ENCODE measurements at regions not wholly inside any gene's neighbourhood (a gene's known extent, or its start where the extent isn't known, plus 50 kb on each side); places are given as distances from the start of the nearest gene placed in this dataset.
A peak's percentile ranks its signal among the peaks of the same experiment; 100 is the strongest.

DNA sequence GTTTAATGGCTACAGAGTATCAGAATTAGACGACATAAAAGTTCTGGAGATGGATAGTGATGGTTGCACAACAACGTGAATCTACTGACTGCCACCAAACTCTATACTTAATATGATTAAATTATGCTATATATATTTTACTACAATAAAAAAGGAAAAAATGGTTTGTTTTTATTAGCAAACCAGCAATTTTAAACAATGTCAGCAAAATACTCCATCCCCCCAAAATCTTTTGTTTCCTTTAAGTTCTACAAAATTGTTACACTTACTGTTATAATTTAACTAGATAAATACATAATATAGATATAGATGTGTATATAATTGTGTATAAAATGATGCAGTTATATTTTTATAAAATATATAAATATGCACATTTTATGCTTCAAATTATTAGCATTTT is 710.8 kb upstream of the UBE2E2 start:
- Histone ChIP-seq H3K36me3 (ENCODE audit: control insufficient read depth, insufficient read depth, low read length) (no peaks in the 10 kb centered on the region), H3K79me2 (ENCODE audit: control insufficient read depth, insufficient read depth, low read length) (no peaks in the 10 kb centered on the region), H3K9ac (ENCODE audit: insufficient read depth in 1 of 2, low read depth in 2 of 2, low read length in 2 of 2) (no peak overlapping the region), H3K9me3 (replicated peaks; ENCODE audit: control insufficient read depth, insufficient read depth, low read depth, low read length) (0 out of 2 replicates have a peak, but pooled peaks cover 3% of the 10 kb centered on the region), H2AFZ (ENCODE audit: low read depth, low read length) (no peak overlapping the region), H3K9me1 (ENCODE audit: control insufficient read depth, insufficient read depth, low read length) (no peaks in the 10 kb centered on the region), H3K4me1 (replicated peaks in 1 of 2; ENCODE audit: control insufficient read depth in 2 of 2, insufficient read depth in 2 of 2, low read length in 2 of 2) (no peaks in the 10 kb centered on the region), H3K27ac (ENCODE audit: extremely low read depth, low read depth, low read length) (no peak overlapping the region), H4K20me1 (replicated peaks; ENCODE audit: control insufficient read depth, insufficient read depth, low read length) (no peaks in the 10 kb centered on the region), H3K27me3 (ENCODE audit: control insufficient read depth in 2 of 2, insufficient read depth in 2 of 2, low read length in 2 of 2) (no peaks in the 10 kb centered on the region), H3K4me2 (ENCODE audit: insufficient read depth, low read length) (no peak overlapping the region), H3K4me3 (no peak overlapping the region)
- no peak for TF ChIP-seq ELK1 (CRISPR knock-in tag; IDR thresholded peaks at IDR 0.05)
- TF ChIP-seq POLR3A (IDR thresholded peaks at IDR 0.05; ENCODE audit: borderline replicate concordance, extremely low read depth, insufficient read depth, insufficient read length), result no peak
- no peak for TF ChIP-seq ILF3 (IDR thresholded peaks at IDR 0.05; ENCODE audit: borderline replicate concordance)
- 0 out of 2 replicates have a peak, but pooled peaks have one; percentile 24 for TF ChIP-seq C11orf30 (IDR thresholded peaks at IDR 0.05; ENCODE audit: low read depth)
- no peak for TF ChIP-seq KDM2B (CRISPR knock-in tag; IDR thresholded peaks at IDR 0.05)
- peak; percentile 34; the same call in 1 of the 2 replicates for TF ChIP-seq MAFF (IDR thresholded peaks at IDR 0.05; ENCODE audit: low read length)
- TF ChIP-seq ZNF551 (CRISPR knock-in tag; IDR thresholded peaks at IDR 0.05), result no peak
- peak; percentile 51; the same call in 1 of the 2 replicates for TF ChIP-seq ZNF316 (IDR thresholded peaks at IDR 0.05)
- no peak for TF ChIP-seq ZBTB12 (CRISPR knock-in tag; IDR thresholded peaks at IDR 0.05)
- no peak for TF ChIP-seq PHF20 (IDR thresholded peaks at IDR 0.05; ENCODE audit: partially characterized antibody)
- no peak for TF ChIP-seq TBP (optimal IDR thresholded peaks at IDR 0.05; ENCODE audit: low read depth, low read length)
- no peak for TF ChIP-seq ZNF263 (CRISPR knock-in tag; IDR thresholded peaks at IDR 0.05; ENCODE audit: borderline replicate concordance)
- DNase-seq (ENCODE audit: extremely low read depth in 1 of 4, low spot score in 3 of 4) (no peak), ATAC-seq (no peak), FAIRE-seq (no peak)
- 0% methylated on average over 2 of the region's 2 CpGs for WGBS (ENCODE audit: insufficient coverage, low coverage, missing lambda C conversion rate)
- POLR2A ChIA-PET, result no interaction called here
- CTCF ChIA-PET (ENCODE audit: low intra/inter-chr PET ratio), result no interaction called here
- no TSS peak for BruUV-seq (replicated peaks)
- in situ Hi-C loops (cut with MboI) (no loop called here), intact Hi-C loops (cut with micrococcal nuclease) (no loop called here)
